DND-41 (cell line): ENCODE measurements at regions not wholly inside any gene's neighbourhood (a gene's known extent, or its start where the extent isn't known, plus 50 kb on each side); places are given as distances from the start of the nearest gene placed in this dataset.

Experiments used
- ATAC-seq: fragments of 200-7000 bp; cut with Tn5 transposase; 3 replicates; pipeline ENCODE4 v1.9.1; 2021; ENCODE audit warnings: low read depth; ENCODE audit not compliant: insufficient read depth
- DNase-seq: peaks from one replicate; pipeline ENCODE4 v3.0.0-alpha.2; 2020
- H2AFZ ChIP-seq: 2 replicates; pipeline ENCODE4 v1.6.0; 2012; ENCODE audit warnings: low read depth, low read length
- H3K27ac ChIP-seq: 2 replicates; pipeline ENCODE4 v1.5.1; 2012; ENCODE audit warnings: low read length, inconsistent platforms
- H3K27me3 ChIP-seq: fragments of 200-600 bp; sonication (generic); 2 replicates; pipeline ENCODE4 v1.6.0; 2012; ENCODE audit warnings: low read length, mild to moderate bottlenecking, inconsistent platforms; ENCODE audit not compliant: insufficient read depth, poor library complexity
- H3K36me3 ChIP-seq: 2 replicates; pipeline ENCODE4 v1.5.1; 2012; ENCODE audit warnings: low read length, inconsistent platforms; ENCODE audit not compliant: insufficient read depth
- H3K4me1 ChIP-seq: 2 replicates; pipeline ENCODE4 v1.5.1; 2012; ENCODE audit warnings: mild to moderate bottlenecking, low read length; ENCODE audit not compliant: insufficient read depth
- H3K4me2 ChIP-seq: 2 replicates; pipeline ENCODE4 v1.6.0; 2012; ENCODE audit warnings: mild to moderate bottlenecking, moderate library complexity, low read length, inconsistent platforms; ENCODE audit not compliant: insufficient read depth
- H3K4me3 ChIP-seq, 2 experiments: fragments of 200-600 bp in 1 of 2; shearing (Covaris generic) in 1 of 2; 2 replicates each; pipeline ENCODE4 v1.5.1; 2012 to 2016; ENCODE audit warnings: inconsistent platforms in 2 of 2, low read length in 2 of 2, mild to moderate bottlenecking in 2 of 2, low read depth in 1 of 2, moderate library complexity in 1 of 2
- H3K79me2 ChIP-seq: 2 replicates; pipeline ENCODE4 v1.6.0; 2012; ENCODE audit warnings: low read length, inconsistent platforms; ENCODE audit not compliant: insufficient read depth
- H3K9ac ChIP-seq: 2 replicates; pipeline ENCODE4 v1.6.0; 2012; ENCODE audit warnings: low read depth, mild to moderate bottlenecking, inconsistent platforms, low read length, moderate library complexity
- H3K9me3 ChIP-seq: 2 replicates; pipeline ENCODE4 v1.5.1; 2012; ENCODE audit warnings: low read length, moderate library complexity, mild to moderate bottlenecking, inconsistent platforms; ENCODE audit not compliant: insufficient read depth, severe bottlenecking
- H4K20me1 ChIP-seq: 2 replicates; pipeline ENCODE4 v1.6.0; 2012; ENCODE audit warnings: low read length; ENCODE audit not compliant: insufficient read depth
- EZH2 ChIP-seq: IDR thresholded peaks from 3 replicates; pipeline ENCODE4 v1.6.1; 2012; ENCODE audit warnings: borderline replicate concordance, low read depth, mild to moderate bottlenecking, moderate library complexity, low read length, inconsistent platforms; ENCODE audit not compliant: severe bottlenecking
- TF ChIP-seq, protein P1 (sequence below): IDR thresholded peaks from 2 replicates; pipeline ENCODE4 v1.5.1; 2012; ENCODE audit warnings: borderline replicate concordance, low read length, moderate library complexity, mild to moderate bottlenecking; ENCODE audit not compliant: poor library complexity, severe bottlenecking; ENCODE audit errors: extremely low read depth

DNA sequence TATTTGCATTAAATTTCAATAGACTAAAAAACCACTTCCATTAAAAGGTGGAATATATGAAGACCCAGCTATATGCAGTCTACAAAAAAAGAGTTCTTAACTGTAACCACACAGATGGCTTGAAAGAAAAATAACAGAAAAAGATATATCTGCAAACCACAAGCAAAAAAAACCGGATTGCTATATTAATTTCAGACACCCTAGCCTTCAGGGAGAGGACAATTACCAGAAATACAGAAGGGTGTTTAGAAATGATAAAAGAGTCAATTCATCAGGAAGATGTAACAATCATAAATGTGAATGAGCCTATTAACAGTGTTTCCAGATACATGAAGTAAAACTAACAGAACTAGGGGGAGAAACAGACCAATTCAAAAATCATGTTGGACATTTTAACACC lies 56.9 kb upstream of the SMIM23 start:
- no peaks in the 10 kb centered on the region for H3K36me3 ChIP-seq
- H2AFZ ChIP-seq, result no peak overlapping the region
- no peaks in the 10 kb centered on the region for H3K4me1 ChIP-seq
- no peak overlapping the region for H3K4me3 ChIP-seq
- TF ChIP-seq, protein P1, sequence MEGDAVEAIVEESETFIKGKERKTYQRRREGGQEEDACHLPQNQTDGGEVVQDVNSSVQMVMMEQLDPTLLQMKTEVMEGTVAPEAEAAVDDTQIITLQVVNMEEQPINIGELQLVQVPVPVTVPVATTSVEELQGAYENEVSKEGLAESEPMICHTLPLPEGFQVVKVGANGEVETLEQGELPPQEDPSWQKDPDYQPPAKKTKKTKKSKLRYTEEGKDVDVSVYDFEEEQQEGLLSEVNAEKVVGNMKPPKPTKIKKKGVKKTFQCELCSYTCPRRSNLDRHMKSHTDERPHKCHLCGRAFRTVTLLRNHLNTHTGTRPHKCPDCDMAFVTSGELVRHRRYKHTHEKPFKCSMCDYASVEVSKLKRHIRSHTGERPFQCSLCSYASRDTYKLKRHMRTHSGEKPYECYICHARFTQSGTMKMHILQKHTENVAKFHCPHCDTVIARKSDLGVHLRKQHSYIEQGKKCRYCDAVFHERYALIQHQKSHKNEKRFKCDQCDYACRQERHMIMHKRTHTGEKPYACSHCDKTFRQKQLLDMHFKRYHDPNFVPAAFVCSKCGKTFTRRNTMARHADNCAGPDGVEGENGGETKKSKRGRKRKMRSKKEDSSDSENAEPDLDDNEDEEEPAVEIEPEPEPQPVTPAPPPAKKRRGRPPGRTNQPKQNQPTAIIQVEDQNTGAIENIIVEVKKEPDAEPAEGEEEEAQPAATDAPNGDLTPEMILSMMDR, result no peak
- TF ChIP-seq EZH2, result no peak
- no peaks in the 10 kb centered on the region for H3K79me2 ChIP-seq
- H3K9me3 ChIP-seq, result no peaks in the 10 kb centered on the region
- no peaks in the 10 kb centered on the region for H4K20me1 ChIP-seq
- H3K9ac ChIP-seq, result no peak overlapping the region
- no peak for DNase-seq
- no peak for ATAC-seq
- peaks cover 5% of the 10 kb centered on the region for H3K27me3 ChIP-seq
- H3K27ac ChIP-seq, result no peak overlapping the region
- H3K4me2 ChIP-seq, result no peak overlapping the region
